OCI-LY7 (cell line): ENCODE measurements at regions not wholly inside any gene's neighbourhood (a gene's known extent, or its start where the extent isn't known, plus 50 kb on each side); places are given as distances from the start of the nearest gene placed in this dataset.

Experiments
- CTCF ChIP-seq: fragments of 200-600 bp; sonication (generic); conservative IDR thresholded peaks from 2 replicates; pipeline ENCODE4 v1.5.1; 2014; ENCODE audit warnings: mild to moderate bottlenecking, antibody characterized with exemption, low read length, moderate library complexity, mixed read lengths
- EZH2phosphoT487 ChIP-seq: fragments of 200-600 bp; sonication (generic); IDR thresholded peaks from 2 replicates; pipeline ENCODE4 v1.6.1; 2018; ENCODE audit warnings: low read depth, borderline replicate concordance, mild to moderate bottlenecking, mixed run types, antibody characterized with exemption, low read length, moderate library complexity, mixed read lengths

- no peak for TF ChIP-seq CTCF
- no peak for TF ChIP-seq EZH2phosphoT487
These were observed 156.4 kb upstream of the SH3BP4 start for GRCh38 chr2:234795272-234795920.
